IPS DF 6.9 (cell line): ENCODE measurements at regions not wholly inside any gene's neighbourhood (a gene's known extent, or its start where the extent isn't known, plus 50 kb on each side); places are given as distances from the start of the nearest gene placed in this dataset.
A peak's percentile ranks its signal among the peaks of the same experiment; 100 is the strongest.

Experiments used
- DNase-seq: peaks from one replicate; pipeline ENCODE4 v3.0.0-alpha.2; 2013; ENCODE audit warnings: low read depth, low spot score
- H3K27ac ChIP-seq: one replicate; pipeline ENCODE4 v1.5.1; 2013; ENCODE audit warnings: low read length, control low read depth
- H3K27me3 ChIP-seq: 2 replicates; pipeline ENCODE4 v1.6.1; 2013; ENCODE audit warnings: mild to moderate bottlenecking, low read length; ENCODE audit not compliant: control insufficient read depth, insufficient read depth
- H3K36me3 ChIP-seq: 2 replicates; pipeline ENCODE4 v1.6.1; 2013; ENCODE audit warnings: low read length; ENCODE audit not compliant: control insufficient read depth, insufficient read depth
- H3K4me1 ChIP-seq: 2 replicates; pipeline ENCODE4 v1.6.1; 2013; ENCODE audit warnings: low read length; ENCODE audit not compliant: control insufficient read depth, insufficient read depth
- H3K4me3 ChIP-seq: 2 replicates; pipeline ENCODE4 v1.5.1; 2013; ENCODE audit warnings: mild to moderate bottlenecking, low read length
- H3K9me3 ChIP-seq: 2 replicates; pipeline ENCODE4 v1.6.1; 2013; ENCODE audit warnings: low read length, inconsistent platforms; ENCODE audit not compliant: control insufficient read depth, insufficient read depth
- WGBS: extraction: QIAGEN DNeasy Blood & Tissue Kit; methylation state at CpG from one replicate; pipeline ENCODE4 v1.1.7; 2013; ENCODE audit warnings: mixed read lengths, missing lambda C conversion rate; ENCODE audit not compliant: insufficient read length, insufficient coverage; 5-methylcytosine and 5-hydroxymethylcytosine counted together

DNA sequence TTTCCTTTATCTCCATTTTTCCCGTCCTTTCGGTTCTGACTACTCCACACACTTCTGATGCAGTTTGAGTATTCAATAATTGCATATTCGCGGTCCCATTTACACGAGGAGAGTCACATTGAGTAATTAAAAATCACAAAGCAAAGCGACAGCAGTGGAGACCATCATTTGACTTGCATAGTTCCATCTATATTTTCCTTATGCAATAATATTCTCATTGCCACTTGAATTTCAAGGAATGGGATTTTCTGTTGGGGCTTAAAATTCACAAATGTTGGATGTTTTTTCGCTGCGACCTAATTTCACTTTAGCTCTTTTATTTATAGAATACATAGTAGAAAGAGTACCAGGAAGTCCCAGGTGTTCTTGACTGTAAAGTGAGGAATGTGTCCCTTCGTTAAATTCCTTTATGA is 186.8 kb downstream of the ZEB2 start:
- H3K27me3 ChIP-seq = no peaks in the 10 kb centered on the region
- H3K4me3 ChIP-seq = no peak overlapping the region; the same call in 1 of the 2 replicates
- peaks cover 2% of the 10 kb centered on the region; the same call in 1 of the 2 replicates for H3K4me1 ChIP-seq
- no peaks in the 10 kb centered on the region for H3K36me3 ChIP-seq
- no CpG with 5 or more reads among the region's 9 CpGs for WGBS
- no peaks in the 10 kb centered on the region for H3K9me3 ChIP-seq
- no peak overlapping the region for H3K27ac ChIP-seq
- DNase-seq = no peak

DNA sequence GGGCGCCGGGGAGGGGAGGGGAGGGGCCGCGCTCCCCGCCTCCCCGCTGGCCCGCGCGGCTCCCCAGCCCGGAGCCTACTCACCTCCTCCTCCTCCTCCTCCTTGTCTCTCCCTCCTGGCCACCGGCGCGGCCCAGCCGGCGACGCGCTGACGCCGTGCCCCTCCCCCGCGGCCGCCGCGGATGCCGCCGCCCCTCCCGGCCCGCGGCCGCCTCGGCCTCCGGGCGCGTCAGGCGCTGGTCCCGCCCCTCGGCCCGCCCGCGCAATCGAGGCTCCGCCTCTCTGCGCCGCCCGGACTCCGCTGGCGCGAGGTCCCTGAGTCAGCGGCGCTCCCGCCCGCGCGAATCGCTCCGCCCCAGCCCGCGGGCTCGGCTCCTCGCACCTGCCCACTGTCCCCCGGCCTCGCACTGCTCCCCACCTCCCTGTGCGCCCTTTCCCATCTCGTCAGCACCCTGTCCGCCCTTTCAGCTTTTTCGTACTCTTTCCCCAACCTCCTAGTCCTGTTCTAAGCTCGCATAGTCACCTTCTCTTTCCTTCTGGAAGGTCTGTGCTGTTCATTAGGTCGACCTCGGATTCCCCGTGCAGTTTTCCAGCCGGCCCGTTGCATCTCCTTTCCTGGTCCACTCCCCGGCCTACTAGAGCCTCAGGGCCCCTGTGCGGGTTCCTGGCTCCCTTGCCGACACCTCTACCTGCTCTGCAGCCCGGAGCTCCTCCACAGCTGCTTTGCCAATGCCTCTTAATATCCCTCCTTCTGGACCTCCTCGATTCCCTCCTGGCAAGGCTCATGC is 187.4 kb downstream of the ZEB2 start:
- no CpG with 5 or more reads among the region's 77 CpGs for WGBS

DNA sequence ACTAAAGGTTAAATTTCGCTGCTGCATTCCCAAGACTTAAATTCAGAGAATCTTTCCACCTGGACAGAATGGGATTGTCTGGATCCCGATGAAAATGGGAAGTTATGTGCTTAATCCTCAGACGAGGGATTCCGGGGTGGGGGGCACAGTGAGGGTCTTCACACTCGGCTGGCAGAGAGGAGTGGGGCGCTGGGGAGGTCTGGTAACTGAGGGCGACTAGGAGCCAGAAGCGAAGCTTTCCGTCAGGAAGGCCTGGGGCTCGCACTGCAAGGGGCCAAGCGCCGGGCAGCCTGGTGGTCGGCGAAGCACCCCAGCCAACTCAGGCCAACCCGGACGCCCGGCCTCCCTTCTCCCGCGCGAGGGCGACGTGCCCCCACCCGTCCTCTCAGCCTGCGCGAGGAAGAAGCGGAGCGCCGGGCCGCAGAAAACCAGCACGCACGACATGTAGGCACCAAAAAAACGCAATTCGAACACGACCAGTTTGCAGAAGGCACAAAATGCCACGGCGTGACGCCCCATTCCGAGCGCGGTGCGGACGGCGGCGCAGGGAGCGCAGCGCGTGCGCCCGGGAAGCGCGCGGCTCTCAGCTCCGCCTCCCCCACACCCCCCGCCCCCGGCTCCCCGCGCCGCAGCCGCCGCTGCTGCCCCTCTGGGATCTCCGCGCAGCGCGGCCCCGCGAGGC is 188.1 kb downstream of the ZEB2 start:
- no CpG with 5 or more reads among the region's 66 CpGs for WGBS
- H3K4me3 ChIP-seq = peak overlapping the region; percentile 50; the same call in 1 of the 2 replicates
- H3K27me3 ChIP-seq = no peaks in the 10 kb centered on the region
- H3K27ac ChIP-seq = no peak overlapping the region
- DNase-seq = no peak
- peaks cover 2% of the 10 kb centered on the region; the same call in 1 of the 2 replicates for H3K4me1 ChIP-seq
- H3K36me3 ChIP-seq = no peaks in the 10 kb centered on the region
- no peaks in the 10 kb centered on the region for H3K9me3 ChIP-seq

More for the DNA sequence above, 187.4 kb downstream of the ZEB2 start:
- Histone ChIP-seq H3K4me3 (peak overlapping the region; percentile 55; the same call in 1 of the 2 replicates), H3K27me3 (no peaks in the 10 kb centered on the region), H3K4me1 (peaks cover 2% of the 10 kb centered on the region; the same call in 1 of the 2 replicates), H3K9me3 (no peaks in the 10 kb centered on the region), H3K36me3 (no peaks in the 10 kb centered on the region), H3K27ac (no peak overlapping the region)
- peak; percentile 64 for DNase-seq

DNA sequence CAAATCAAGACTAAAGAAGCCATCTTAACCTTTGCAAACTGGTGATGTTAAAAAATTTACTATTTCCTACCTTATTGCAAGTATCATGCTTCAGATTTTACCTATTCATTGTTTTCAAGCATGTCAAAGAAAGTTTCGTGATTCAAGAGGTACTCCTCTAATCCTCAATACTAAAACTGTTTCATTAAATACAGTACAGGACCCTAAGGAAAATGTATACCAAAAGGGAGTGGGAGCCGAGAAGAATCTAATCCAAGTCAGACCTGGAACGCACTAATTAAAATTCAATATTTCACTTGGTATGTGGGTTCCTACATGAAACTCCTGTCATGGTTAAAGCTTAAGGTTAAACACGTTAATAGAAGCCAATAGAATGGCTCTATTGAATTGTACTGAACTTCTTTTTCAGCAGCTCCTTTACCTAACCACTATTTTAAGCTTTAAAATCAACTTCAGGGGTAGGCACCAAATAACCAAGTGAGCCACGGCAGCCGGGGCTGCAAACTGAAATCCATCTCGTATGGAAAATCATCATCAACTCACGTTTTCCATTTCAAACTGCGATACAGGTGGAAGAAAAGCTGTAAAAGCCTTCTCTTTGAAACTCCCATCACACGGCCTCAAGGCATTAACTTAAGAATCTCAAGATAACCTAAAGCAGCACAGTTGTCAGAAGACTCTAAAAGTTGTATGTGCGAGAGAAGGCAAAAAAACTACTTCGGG is 188.8 kb downstream of the ZEB2 start:
- Histone ChIP-seq H3K4me1 (peaks cover 2% of the 10 kb centered on the region; the same call in 1 of the 2 replicates), H3K36me3 (no peaks in the 10 kb centered on the region), H3K27ac (no peak overlapping the region), H3K9me3 (no peaks in the 10 kb centered on the region), H3K4me3 (peak overlapping the region; percentile 50; the same call in 1 of the 2 replicates), H3K27me3 (no peaks in the 10 kb centered on the region)
- DNase-seq = no peak
- no CpG with 5 or more reads among the region's 12 CpGs for WGBS

DNA sequence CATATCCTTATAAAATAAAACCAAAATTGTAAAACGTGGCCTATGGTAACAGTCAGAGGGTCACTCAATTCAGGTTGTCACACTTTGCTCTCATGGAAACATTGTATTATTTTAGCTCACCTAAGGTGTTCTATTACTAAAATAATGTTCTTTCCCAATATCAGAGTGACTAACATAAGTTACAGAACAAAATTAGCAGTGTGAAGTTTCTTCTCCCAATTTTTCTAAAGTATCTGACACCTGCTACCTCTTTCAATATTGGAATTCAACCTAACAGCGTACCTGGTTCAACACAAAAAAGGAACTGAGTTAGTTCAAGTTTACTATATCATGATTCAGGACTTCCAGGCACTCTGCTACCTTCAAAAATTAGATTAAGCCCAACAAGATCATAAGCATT is 190.4 kb downstream of the ZEB2 start:
- no CpG with 5 or more reads among the region's 2 CpGs for WGBS
- Histone ChIP-seq H3K27ac (no peak overlapping the region), H3K9me3 (no peaks in the 10 kb centered on the region), H3K4me3 (no peak overlapping the region), H3K36me3 (no peaks in the 10 kb centered on the region), H3K27me3 (no peaks in the 10 kb centered on the region), H3K4me1 (peaks cover 2% of the 10 kb centered on the region; the same call in 1 of the 2 replicates)
- DNase-seq = no peak

DNA sequence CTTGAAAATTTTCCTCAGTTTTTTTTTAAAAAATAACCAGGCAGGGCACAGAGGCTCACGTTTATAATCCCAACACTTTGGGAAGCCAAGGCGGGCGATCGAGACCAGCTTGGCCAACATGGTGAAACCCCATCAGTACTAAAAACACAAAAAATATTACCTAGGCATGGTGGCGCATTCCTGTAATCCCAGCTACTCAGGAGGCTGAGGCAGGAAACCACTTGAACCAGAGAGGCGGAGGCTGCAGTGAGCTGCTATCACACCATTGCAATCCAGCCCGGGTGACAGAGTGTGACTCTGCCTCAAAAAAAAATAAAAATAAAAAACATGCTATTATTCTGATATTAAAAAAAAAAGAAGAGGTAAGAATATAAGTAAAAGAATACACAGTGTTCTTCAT is 191.0 kb downstream of the ZEB2 start:
- H3K27ac ChIP-seq = no peak overlapping the region
- WGBS = no CpG with 5 or more reads among the region's 7 CpGs
- H3K36me3 ChIP-seq = no peaks in the 10 kb centered on the region
- no peaks in the 10 kb centered on the region for H3K9me3 ChIP-seq
- H3K4me3 ChIP-seq = no peak overlapping the region
- no peaks in the 10 kb centered on the region for H3K27me3 ChIP-seq
- no peak for DNase-seq
- peaks cover 2% of the 10 kb centered on the region; the same call in 1 of the 2 replicates for H3K4me1 ChIP-seq

DNA sequence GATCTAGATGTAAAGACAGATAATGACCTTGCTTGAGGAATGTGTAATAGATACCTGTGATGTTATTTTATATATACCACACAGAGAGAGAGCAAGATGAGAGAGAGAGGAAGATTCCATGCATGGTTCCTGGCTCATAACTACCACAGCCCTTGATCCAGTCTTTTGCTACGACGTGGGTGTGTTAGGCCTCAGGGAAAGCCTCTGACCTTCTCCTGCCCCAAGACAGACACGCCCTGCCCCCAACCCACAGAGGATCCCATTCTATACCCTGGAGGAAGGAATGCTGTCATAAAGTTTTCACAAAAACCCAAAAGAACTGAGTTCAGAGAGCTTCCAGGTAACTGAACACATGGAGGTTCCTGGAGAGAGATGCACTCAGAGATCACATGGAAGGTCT is 193.1 kb downstream of the ZEB2 start:
- no peak overlapping the region for H3K27ac ChIP-seq
- no peaks in the 10 kb centered on the region for H3K36me3 ChIP-seq
- WGBS = no CpG with 5 or more reads among the region's 3 CpGs
- DNase-seq = no peak
- H3K9me3 ChIP-seq = no peaks in the 10 kb centered on the region
- H3K4me1 ChIP-seq = no peaks in the 10 kb centered on the region
- H3K4me3 ChIP-seq = no peak overlapping the region
- no peaks in the 10 kb centered on the region for H3K27me3 ChIP-seq

DNA sequence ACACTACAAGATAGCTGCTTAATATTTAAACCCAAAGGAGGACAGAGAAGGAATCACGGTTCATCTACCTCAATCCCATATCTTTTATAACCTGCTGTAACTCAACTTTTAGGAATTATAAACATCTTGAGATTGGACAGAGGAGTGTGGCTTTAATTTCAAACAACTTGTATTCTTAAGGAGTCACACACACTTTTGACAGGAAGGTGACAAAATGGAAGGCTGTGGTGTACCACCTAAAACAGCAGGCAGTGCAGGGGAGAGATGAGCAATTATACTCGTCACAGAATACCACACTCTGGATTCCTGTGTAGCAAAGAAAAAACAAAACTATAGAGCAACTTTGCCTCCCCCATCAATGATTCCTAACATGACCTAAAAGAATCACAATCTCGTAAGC is 194.8 kb downstream of the ZEB2 start:
- H3K27ac ChIP-seq = no peak overlapping the region
- DNase-seq = no peak
- H3K4me3 ChIP-seq = no peak overlapping the region
- no CpG with 5 or more reads among the region's 3 CpGs for WGBS
- H3K4me1 ChIP-seq = no peaks in the 10 kb centered on the region
- H3K36me3 ChIP-seq = no peaks in the 10 kb centered on the region
- H3K9me3 ChIP-seq = no peaks in the 10 kb centered on the region
- no peaks in the 10 kb centered on the region for H3K27me3 ChIP-seq

DNA sequence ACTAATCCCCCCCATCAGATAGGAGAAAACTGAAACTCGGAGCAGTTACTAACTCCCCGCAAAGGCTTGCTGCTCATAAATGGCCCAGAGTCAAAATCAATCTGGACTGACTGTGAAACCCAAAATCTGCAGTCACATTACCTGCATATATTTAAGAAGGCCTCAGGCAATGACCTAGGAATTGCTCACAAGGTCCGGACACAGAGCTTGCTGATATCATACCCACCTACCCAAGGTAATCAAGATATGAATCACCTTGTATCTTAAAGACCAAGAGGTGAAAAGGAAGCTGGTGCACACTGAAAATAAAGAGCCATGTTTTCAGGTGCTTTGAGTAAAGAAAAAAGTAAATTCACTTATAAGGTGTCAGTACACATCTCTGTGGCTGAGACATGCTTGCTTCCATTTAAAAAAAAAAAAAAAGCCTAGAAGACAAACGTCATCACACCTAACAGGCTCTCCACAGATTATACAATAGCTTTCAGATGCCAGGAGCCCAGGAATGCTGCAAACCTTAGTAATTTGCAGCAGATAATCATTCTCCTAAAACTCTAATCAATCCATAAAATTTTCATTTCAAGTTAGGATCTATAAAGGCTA is 195.4 kb downstream of the ZEB2 start:
- Histone ChIP-seq H3K4me3 (no peak overlapping the region), H3K36me3 (no peaks in the 10 kb centered on the region), H3K4me1 (no peaks in the 10 kb centered on the region), H3K27ac (no peak overlapping the region), H3K27me3 (no peaks in the 10 kb centered on the region), H3K9me3 (no peaks in the 10 kb centered on the region)
- WGBS = no CpG with 5 or more reads among the region's 4 CpGs
- DNase-seq = no peak

DNA sequence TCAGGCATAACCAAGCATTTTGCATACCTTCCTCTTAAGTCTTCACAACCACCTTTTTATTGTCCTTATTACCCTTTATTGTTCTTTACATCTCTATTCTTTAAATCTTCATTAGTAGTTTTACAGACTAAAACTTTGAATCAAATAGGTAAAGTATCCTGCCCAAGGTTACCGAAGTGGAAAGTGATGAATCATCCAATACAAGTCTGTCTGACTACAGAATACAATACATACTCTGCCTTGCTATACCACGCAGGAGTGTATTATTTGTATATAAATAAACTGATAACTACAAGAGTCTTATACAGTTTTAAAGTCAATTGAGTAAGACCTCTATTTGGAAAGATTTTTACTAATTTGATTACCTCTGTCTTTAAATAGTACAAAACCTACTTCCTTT is 196.0 kb downstream of the ZEB2 start:
- Histone ChIP-seq H3K4me3 (no peak overlapping the region), H3K27me3 (no peaks in the 10 kb centered on the region), H3K27ac (no peak overlapping the region), H3K9me3 (no peaks in the 10 kb centered on the region), H3K36me3 (no peaks in the 10 kb centered on the region), H3K4me1 (no peaks in the 10 kb centered on the region)
- no CpG with 5 or more reads among the region's 2 CpGs for WGBS
- no peak for DNase-seq
